ENCODE measurements at regions not wholly inside any gene's neighbourhood (a gene's known extent, or its start where the extent isn't known, plus 50 kb on each side); places are given as distances from the start of the nearest gene placed in this dataset.
"Not testable (repeated sequence)": the region's sequence is repeated elsewhere in the genome, so short reads cannot be mapped to it uniquely, and the experiment has no call there.

GRCh38 chr9:17075758-17076485 is 58.9 kb upstream of the CNTLN start:
- WGBS, 3 donors: 90 to 95% (median 90%) methylated on average over 3 of the region's 3 CpGs
- Histone ChIP-seq H3K27me3 (no peaks in the 10 kb centered on the region), H3K36me3 (no peaks in the 10 kb centered on the region), H3K4me1 (ENCODE audit: insufficient read depth) (no peaks in the 10 kb centered on the region), H3K27ac (no peak overlapping the region), H3K4me3 (no peak overlapping the region), H3K9me3 (no peaks in the 10 kb centered on the region)
- intact Hi-C loops (cut with DNase I): no loop called here
- no peak for DNase-seq
- TF ChIP-seq EP300 (IDR thresholded peaks at IDR 0.05): no peak
- TF ChIP-seq, protein P1, sequence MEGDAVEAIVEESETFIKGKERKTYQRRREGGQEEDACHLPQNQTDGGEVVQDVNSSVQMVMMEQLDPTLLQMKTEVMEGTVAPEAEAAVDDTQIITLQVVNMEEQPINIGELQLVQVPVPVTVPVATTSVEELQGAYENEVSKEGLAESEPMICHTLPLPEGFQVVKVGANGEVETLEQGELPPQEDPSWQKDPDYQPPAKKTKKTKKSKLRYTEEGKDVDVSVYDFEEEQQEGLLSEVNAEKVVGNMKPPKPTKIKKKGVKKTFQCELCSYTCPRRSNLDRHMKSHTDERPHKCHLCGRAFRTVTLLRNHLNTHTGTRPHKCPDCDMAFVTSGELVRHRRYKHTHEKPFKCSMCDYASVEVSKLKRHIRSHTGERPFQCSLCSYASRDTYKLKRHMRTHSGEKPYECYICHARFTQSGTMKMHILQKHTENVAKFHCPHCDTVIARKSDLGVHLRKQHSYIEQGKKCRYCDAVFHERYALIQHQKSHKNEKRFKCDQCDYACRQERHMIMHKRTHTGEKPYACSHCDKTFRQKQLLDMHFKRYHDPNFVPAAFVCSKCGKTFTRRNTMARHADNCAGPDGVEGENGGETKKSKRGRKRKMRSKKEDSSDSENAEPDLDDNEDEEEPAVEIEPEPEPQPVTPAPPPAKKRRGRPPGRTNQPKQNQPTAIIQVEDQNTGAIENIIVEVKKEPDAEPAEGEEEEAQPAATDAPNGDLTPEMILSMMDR (IDR thresholded peaks at IDR 0.05): no peak
- no peak for TF ChIP-seq POLR2A (IDR thresholded peaks at IDR 0.05)

DNA sequence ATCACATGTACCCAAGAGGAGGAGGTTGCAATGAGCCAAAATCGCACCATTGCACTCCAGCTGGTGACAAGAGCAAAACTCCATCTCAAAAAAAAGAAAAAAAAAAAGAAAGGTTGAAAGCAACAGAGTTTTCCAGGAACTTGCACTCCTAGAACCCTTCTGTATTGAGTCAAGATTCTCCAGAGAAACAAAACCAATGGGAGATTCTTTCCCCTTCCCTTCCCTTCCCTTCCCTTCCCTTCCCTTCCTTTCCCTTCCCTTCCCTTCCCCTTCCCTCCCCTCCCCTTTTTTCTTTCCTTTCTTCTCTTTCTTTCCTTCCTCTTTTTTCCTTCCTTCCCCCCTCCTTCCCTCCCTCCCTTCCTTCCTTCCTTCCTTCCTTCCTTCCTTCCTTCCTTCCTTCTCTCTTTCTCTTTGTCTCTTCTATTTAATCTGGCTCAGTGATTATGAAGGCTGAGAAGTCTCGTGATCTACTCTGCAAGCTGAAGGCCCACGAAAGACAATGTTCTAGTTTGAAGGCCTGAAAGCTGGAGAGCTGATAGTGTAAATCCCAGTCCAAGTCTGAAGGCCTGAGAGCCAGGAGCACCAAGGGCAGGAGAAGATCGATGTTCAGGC is 59.6 kb upstream of the CNTLN start:
- intact Hi-C loops (cut with DNase I): no loop called here
- H3K9me3 ChIP-seq: no peaks in the 10 kb centered on the region
- H3K36me3 ChIP-seq: no peaks in the 10 kb centered on the region
- H3K4me3 ChIP-seq: no peak overlapping the region
- H3K27me3 ChIP-seq: no peaks in the 10 kb centered on the region
- 74 to 78% (median 76%) methylated on average over 4 of the region's 4 CpGs for WGBS, 3 donors
- TF ChIP-seq, protein P1 (IDR thresholded peaks at IDR 0.05): no peak
- TF ChIP-seq POLR2A (IDR thresholded peaks at IDR 0.05) (no peak), EP300 (IDR thresholded peaks at IDR 0.05) (no peak)
- no peak for DNase-seq
- H3K27ac ChIP-seq: no peak overlapping the region
- H3K4me1 ChIP-seq (ENCODE audit: insufficient read depth): no peaks in the 10 kb centered on the region

DNA sequence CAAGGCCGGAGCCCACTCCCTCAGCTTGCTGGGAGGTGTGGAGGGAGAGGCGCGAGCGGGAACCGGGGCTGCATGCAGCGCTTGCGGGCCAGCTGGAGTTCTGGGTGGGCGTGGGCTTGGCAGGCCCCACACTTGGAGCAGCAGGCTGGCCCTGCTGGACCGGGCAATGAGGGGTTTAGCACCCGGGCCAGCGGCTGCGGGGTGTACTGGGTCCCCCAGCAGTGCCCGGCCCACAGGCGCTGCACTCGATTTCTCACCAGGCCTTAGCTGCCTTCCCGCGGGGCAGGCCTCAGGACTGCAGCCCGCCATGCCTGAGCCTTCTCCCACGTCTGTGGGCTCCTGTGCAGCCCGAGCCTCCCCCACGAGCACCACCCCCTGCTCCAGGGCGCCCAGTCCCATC is 62.3 kb upstream of the CNTLN start:
- H3K27ac ChIP-seq; H3K36me3 ChIP-seq; H3K27me3 ChIP-seq; DNase-seq; intact Hi-C loops (cut with DNase I); H3K4me3 ChIP-seq; H3K9me3 ChIP-seq; H3K4me1 ChIP-seq (ENCODE audit: insufficient read depth): not testable (repeated sequence)
- WGBS, 3 donors: 96 to 97% (median 96%) methylated on average over 16 to 22 of the region's 22 CpGs

GRCh38 chr9:17068671-17069070 is 66.2 kb upstream of the CNTLN start:
- H3K27me3 ChIP-seq: no peaks in the 10 kb centered on the region
- no peak for TF ChIP-seq POLR2A (IDR thresholded peaks at IDR 0.05)
- TF ChIP-seq, protein P1 (IDR thresholded peaks at IDR 0.05): no peak
- TF ChIP-seq EP300 (IDR thresholded peaks at IDR 0.05): no peak
- H3K27ac ChIP-seq: no peak overlapping the region
- H3K4me3 ChIP-seq: no peak overlapping the region
- no peaks in the 10 kb centered on the region for H3K4me1 ChIP-seq (ENCODE audit: insufficient read depth)
- no peaks in the 10 kb centered on the region for H3K9me3 ChIP-seq
- H3K36me3 ChIP-seq: no peaks in the 10 kb centered on the region
- DNase-seq: no peak
- 87 to 89% (median 87%) methylated on average over 3 of the region's 3 CpGs for WGBS, 3 donors
- intact Hi-C loops (cut with DNase I): no loop called here

DNA sequence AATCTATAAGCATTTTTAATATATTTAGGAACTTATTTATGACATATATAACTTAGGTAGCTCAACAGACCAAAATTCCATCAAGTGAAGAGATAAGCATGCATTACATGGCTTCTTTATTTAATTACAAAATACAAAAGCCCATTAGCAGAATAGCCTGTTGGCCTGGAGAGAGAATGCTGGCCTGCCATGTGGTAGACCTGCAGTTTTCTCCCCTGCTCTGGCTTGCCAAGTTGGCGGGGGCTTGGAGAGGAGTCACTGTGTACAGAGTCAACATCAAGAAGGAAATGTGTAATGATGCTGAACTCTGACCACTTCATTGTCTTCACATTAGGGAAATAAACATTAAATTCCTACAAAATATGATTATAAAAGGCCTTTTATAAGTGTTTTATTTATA is 69.8 kb upstream of the CNTLN start:
- Histone ChIP-seq H3K27ac (no peak overlapping the region), H3K27me3 (no peaks in the 10 kb centered on the region), H3K4me1 (ENCODE audit: insufficient read depth) (no peaks in the 10 kb centered on the region), H3K36me3 (no peaks in the 10 kb centered on the region), H3K4me3 (no peak overlapping the region), H3K9me3 (no peaks in the 10 kb centered on the region)
- TF ChIP-seq, protein P1 (IDR thresholded peaks at IDR 0.05): no peak
- TF ChIP-seq POLR2A (IDR thresholded peaks at IDR 0.05): no peak
- no peak for TF ChIP-seq EP300 (IDR thresholded peaks at IDR 0.05)
- intact Hi-C loops (cut with DNase I): no loop called here
- 61 to 82% (median 74%) methylated on average over 1 of the region's 1 CpG for WGBS, 3 donors
- no peak for DNase-seq
